NCI-H2227 (cell line): ENCODE measurements at regions not wholly inside any gene's neighbourhood (a gene's known extent, or its start where the extent isn't known, plus 50 kb on each side); places are given as distances from the start of the nearest gene placed in this dataset.

Experiments
- DNase-seq: peaks from one replicate; lab custom pipeline; 2025; ENCODE audit not compliant: unreplicated experiment; lab: John Stamatoyannopoulos, UW

DNA sequence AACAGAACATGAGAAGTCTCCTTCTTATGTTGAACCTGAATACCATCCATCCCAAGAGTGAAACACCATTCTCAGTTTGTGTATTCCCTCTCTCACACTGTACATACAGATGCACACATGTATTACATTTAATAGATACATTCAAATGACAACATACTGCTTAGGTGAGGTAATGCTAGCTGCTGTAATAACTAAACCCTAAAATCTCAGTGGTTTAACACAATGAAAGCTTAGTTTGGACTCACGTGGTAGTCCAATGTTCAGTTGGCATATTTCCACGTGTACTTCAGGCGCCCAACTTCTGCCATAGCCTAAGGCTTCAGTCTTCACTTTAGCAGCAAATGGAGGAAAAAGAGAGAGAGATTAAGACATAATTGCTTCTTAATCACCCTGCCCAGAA is 351.1 kb upstream of the PMFBP1 start:
- no peak for DNase-seq

- no peak for DNase-seq
These were observed 345.2 kb upstream of the PMFBP1 start for GRCh38 chr16:72517154-72517553.

DNA sequence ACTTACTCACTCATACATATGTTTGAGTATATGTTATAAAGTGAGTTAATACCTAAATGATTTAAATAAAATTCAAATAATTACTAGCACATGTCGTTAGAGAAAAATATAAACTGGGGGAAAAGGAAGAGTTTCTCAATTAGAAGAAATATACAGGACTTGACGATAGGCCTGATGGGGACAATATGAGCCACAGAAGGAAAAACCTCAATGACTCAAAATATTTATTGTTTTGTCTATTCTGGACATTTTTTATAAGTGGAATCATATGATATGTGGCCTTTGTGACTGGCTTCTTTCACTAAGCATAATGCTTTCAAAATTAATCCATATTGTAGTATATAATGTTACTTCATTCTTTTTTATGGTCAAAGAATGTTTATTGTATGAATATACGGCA is 339.2 kb upstream of the PMFBP1 start:
- DNase-seq = no peak

DNA sequence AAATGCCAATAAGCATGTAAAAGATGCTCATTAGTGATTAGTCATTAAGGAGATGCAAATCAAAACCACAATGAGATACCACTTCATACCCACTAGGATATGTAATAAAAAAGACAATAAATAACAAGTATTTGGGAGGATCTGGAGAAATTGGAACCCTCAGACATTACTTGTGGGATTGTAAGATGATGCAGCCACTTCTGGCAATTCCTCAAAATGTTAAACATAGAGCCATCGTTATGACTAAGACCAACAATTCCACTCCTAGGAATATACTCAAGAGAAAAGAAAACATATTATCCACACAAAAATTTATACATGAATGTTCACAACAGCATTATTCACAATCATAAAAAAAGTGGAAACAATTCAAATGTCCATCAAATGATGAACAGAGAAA is 336.2 kb upstream of the PMFBP1 start:
- no peak for DNase-seq

DNA sequence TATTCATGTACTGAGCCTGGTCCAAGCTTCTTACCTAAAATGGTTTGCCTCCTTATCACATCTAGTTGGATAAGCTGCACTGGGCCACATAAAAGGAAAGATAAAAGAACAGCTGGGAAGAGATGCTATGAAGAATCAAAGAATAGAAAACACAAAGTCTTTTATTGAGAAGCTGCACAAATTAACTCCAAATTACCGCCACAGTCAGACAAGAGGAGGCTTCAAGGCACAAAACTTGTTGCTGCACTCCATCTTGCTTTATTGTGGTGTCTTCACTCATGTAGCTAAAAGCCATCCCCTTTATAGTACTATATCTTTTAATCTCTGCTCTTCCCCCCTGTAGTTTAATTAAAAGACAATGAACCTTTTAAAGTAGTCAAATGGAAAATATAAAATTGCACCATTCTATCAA is 330.6 kb upstream of the PMFBP1 start:
- DNase-seq = no peak

- DNase-seq = peak; percentile 73
These were observed 330.0 kb upstream of the PMFBP1 start for GRCh38 chr16:72501739-72502593.

DNA sequence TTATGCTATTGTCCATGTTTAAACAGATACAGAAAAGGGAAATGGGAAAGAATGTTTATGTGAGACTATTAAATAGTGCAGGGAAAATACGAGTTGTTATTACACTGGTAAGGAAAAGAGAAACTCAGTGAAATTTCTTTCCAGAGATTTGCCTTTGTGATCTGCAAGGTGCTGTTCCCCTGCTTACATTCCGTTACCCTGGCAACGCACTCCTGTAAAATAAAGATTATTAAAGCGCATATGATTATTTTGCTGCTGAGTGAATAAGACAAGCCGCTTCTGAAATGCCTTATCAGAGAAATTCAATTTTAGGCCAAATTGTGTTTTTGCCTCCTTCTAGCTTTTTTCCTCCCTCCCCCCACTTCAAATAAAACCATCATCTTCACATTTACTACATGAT is 328.6 kb upstream of the PMFBP1 start:
- no peak for DNase-seq

DNA sequence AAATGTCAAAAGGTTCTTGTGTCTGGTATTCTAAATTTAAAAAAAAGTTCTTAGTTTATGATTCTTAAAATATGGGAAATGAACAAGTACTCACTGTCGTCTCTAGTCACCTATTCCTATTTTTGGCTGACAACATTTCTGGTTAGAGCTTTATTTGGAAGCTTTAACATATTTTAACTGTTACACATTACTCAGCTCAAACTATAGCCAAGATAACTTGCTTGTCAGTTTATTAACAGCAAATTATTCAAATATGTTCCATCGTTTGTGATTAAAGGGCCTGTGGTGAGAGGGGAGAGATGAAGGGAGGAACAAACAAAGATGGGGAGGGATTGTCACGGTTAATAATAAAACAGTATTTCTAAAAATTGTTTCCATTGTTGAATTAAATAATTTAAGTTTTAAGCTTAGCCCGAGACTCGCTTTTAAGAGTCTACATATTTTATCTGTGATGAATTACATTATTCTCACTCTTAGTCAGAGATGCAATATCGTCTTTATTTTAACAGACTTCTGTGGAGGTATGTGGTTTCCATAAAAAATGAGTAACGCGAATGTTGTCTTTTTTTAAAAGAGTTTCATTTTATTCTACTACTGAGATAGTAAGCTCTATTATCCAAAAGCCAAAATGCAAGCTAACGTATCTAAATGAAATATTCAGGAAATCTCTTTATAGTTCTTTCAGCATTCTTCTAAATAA is 321.9 kb upstream of the PMFBP1 start:
- DNase-seq = no peak

DNA sequence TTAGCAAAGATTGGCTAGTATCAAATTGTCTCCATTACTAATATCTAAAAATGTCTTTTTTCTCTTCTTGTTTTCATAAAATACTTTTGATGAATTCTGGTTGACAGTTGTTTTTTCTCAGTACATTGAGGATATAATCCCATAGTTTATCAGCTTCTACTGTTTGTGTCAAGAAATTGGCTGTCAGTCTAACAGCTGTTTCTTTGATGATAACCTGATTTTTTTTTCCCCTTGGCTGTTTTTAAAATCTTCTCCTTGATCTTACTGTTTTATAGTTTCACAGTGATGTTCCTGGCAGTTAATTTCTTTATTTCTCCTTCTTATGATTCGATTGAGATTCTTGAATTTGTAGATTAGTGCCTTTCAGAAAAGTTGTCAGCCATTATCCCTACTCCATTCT is 315.3 kb upstream of the PMFBP1 start:
- DNase-seq = no peak

- no peak for DNase-seq
These were observed 310.7 kb upstream of the PMFBP1 start for GRCh38 chr16:72482695-72483094.

DNA sequence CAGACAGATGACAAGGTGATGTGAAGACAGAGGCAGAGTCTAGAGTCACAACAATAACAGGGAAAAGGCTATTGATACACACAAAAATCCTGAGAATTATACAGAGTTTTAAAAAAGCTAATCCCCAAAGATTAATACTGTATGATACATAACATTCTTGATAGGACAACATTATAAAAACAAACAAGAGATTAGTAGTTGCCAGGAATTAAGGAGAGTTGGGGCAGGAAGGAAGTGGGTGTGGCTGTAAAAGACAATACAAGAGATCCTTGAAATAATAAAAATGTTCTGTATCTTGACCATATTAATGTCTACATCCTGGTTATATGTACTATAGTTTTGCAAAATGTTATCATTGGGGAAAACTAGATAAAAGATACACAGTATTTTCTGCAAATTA is 309.5 kb upstream of the PMFBP1 start:
- no peak for DNase-seq

GRCh38 chr16:72480911-72481310 is 309.0 kb upstream of the PMFBP1 start:
- no peak for DNase-seq

- no peak for DNase-seq
These were observed 303.7 kb upstream of the PMFBP1 start for GRCh38 chr16:72475688-72476087.

GRCh38 chr16:72474501-72475123 is 302.7 kb upstream of the PMFBP1 start:
- no peak for DNase-seq

- no peak for DNase-seq
These were observed 301.7 kb upstream of the PMFBP1 start for GRCh38 chr16:72473631-72474030.

DNA sequence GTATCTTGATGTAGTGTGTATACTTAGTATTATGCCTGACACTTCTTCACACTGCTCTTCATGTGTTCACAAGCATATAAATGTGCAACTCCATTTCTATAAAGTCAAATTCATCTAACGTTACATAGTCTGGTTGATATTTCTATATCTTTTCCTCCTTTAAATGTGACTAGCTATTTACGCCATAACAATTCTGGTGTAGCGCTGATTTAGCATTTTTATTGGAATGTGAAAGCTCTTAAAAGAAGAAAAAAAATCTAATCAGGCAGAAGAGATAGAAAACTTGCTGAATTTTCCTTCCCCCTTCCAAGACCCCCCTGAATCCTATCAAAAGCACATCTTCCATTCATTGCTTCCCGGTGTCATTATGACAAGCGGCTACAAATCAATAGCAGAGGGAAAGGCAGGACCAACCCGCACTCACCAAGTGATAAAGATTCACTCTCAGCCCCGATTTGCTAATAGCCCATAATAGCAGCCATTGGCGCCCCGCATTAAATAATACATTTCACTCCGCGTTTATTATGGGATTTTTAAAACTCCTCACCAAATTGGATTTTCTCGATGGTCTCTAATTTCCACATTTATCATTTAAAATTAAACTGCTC is 299.5 kb upstream of the PMFBP1 start:
- peak; percentile 13 for DNase-seq

DNA sequence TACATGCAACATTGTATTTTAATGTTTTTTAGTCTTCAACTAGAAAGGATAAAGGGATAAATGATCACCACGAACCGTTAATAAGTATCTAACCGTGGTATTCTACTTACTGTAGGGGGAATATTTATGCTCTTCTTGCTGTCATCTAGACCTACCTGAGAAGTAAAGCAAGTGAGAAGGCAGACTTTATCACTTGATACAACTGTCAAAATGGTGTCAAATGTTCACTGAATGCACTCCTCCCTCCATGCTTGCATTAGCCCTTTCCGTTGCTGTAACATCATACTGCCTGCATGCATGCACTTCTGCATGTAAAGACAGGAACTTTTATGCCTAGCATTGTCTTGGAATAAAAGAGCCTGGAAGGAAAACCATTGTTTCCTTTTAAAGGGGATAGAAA is 298.6 kb upstream of the PMFBP1 start:
- no peak for DNase-seq

GRCh38 chr16:72469932-72470331 is 298.0 kb upstream of the PMFBP1 start:
- no peak for DNase-seq

GRCh38 chr16:72468582-72468981 is 296.6 kb upstream of the PMFBP1 start:
- DNase-seq = no peak

DNA sequence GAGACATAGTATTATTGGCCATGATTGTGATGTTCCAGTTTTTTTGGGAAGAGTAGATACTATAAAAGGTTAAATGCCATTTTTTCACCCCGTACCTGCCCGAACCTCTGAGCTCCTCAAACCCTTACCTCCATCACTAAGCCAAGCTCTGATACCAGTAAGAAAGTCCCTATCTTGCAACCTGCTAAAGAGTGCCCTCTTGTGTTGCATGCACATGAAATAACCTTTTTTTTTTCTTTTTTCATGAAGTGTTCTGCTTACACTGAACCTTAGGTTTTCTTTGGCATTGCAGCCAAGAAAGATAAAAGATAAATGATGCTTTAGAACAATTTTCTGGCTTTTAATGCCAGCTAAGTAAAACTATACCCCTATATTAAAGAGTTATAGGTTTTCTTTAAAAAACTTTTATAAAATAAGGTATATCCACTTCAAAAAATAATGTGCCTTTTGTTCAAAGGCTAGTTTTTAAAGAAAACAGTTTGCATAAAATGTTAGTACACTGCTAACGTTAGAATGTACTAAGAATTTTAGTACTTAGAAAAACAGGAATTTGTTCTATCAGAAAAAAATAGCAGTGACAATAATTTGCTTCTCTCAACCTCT is 295.3 kb upstream of the PMFBP1 start:
- DNase-seq = peak; percentile 55
